ENCODE measurements at regions not wholly inside any gene's neighbourhood (a gene's known extent, or its start where the extent isn't known, plus 50 kb on each side); places are given as distances from the start of the nearest gene placed in this dataset.

- H3K27ac ChIP-seq (ENCODE audit: insufficient read depth, low read depth, low read length): no peak overlapping the region
- dilution Hi-C loops (cut with MboI; ENCODE audit: extremely low pct_ligation_motif_present, low sequenced_read_pairs): no loop called here
- H3K79me2 ChIP-seq (ENCODE audit: control insufficient read depth, insufficient read depth, low read length): no peaks in the 10 kb centered on the region
- H3K27me3 ChIP-seq (ENCODE audit: control insufficient read depth in 2 of 2, insufficient read depth in 2 of 2, low read length in 2 of 2): no peaks in the 10 kb centered on the region
- no TSS peak for BruUV-seq (replicated peaks)
- TF ChIP-seq EZH2 (IDR thresholded peaks at IDR 0.05; ENCODE audit: borderline replicate concordance, low read depth, low read length, severe bottlenecking) (no peak), MAX (IDR thresholded peaks at IDR 0.05; ENCODE audit: insufficient read depth, insufficient read length) (no peak), FOS (IDR thresholded peaks at IDR 0.05; ENCODE audit: borderline replicate concordance, insufficient read depth, low read length) (no peak), GATA2 (IDR thresholded peaks at IDR 0.05; ENCODE audit: insufficient read depth, insufficient read length, low read depth, low read length) (no peak), POLR2AphosphoS5 (IDR thresholded peaks at IDR 0.05; ENCODE audit: insufficient read depth, low read depth, low read length) (no peak), MYC (IDR thresholded peaks at IDR 0.05; ENCODE audit: low read depth, low read length) (no peak), JUN (IDR thresholded peaks at IDR 0.05; ENCODE audit: borderline replicate concordance, insufficient read depth, insufficient read length, low read depth) (no peak), POLR2A (IDR thresholded peaks at IDR 0.05; ENCODE audit: low read depth, low read length) (no peak)
- TF ChIP-seq, protein P1, sequence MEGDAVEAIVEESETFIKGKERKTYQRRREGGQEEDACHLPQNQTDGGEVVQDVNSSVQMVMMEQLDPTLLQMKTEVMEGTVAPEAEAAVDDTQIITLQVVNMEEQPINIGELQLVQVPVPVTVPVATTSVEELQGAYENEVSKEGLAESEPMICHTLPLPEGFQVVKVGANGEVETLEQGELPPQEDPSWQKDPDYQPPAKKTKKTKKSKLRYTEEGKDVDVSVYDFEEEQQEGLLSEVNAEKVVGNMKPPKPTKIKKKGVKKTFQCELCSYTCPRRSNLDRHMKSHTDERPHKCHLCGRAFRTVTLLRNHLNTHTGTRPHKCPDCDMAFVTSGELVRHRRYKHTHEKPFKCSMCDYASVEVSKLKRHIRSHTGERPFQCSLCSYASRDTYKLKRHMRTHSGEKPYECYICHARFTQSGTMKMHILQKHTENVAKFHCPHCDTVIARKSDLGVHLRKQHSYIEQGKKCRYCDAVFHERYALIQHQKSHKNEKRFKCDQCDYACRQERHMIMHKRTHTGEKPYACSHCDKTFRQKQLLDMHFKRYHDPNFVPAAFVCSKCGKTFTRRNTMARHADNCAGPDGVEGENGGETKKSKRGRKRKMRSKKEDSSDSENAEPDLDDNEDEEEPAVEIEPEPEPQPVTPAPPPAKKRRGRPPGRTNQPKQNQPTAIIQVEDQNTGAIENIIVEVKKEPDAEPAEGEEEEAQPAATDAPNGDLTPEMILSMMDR (IDR thresholded peaks at IDR 0.05; ENCODE audit: extremely low read depth in 1 of 2, insufficient read depth in 1 of 2, low read depth in 1 of 2, low read length in 2 of 2): no peak
- H3K9me1 ChIP-seq (replicated peaks; ENCODE audit: control insufficient read depth, extremely low read depth, insufficient read depth, low read length): no peaks in the 10 kb centered on the region
- H3K4me1 ChIP-seq (ENCODE audit: control insufficient read depth, extremely low read depth, insufficient read depth, low read length): no peaks in the 10 kb centered on the region
- FAIRE-seq (no peak), DNase-seq (ENCODE audit: low read depth, low spot score) (no peak)
- CTCF ChIA-PET: no interaction called here
- H2AFZ ChIP-seq (ENCODE audit: low read depth, low read length): no peak overlapping the region
- H4K20me1 ChIP-seq (replicated peaks; ENCODE audit: control insufficient read depth, extremely low read depth, insufficient read depth, low read length): no peaks in the 10 kb centered on the region
- POLR2A ChIA-PET: no interaction called here
- H3K36me3 ChIP-seq (ENCODE audit: control insufficient read depth in 2 of 2, extremely low read depth in 1 of 2, insufficient read depth in 2 of 2, low read length in 2 of 2): no peaks in the 10 kb centered on the region
- intact Hi-C loops (cut with micrococcal nuclease): no loop called here
- peaks cover 2% of the 10 kb centered on the region for H3K9me3 ChIP-seq (replicated peaks; ENCODE audit: control insufficient read depth, insufficient read depth, low read length)
- H3K9ac ChIP-seq (replicated peaks; ENCODE audit: extremely low read depth, insufficient read depth, low read length): no peak overlapping the region
- no peak overlapping the region for H3K4me3 ChIP-seq (replicated peaks in 1 of 3; ENCODE audit: insufficient read depth in 1 of 3, low read depth in 1 of 3, low read length in 3 of 3)
- H3K4me2 ChIP-seq (ENCODE audit: insufficient read depth, low read length): no peak overlapping the region
Observed at GRCh38 chr2:228542277-228542676, 360.8 kb upstream of the SPHKAP start.

All from endothelial cell of umbilical vein (primary cell).